ENCODE measurements at regions not wholly inside any gene's neighbourhood (a gene's known extent, or its start where the extent isn't known, plus 50 kb on each side); places are given as distances from the start of the nearest gene placed in this dataset.

- DNase-seq (ENCODE audit: low read depth in 3 of 3): peak; percentile 60 to 73 (median 64)
These were observed 76.6 kb upstream of the MAP4K3 start for GRCh38 chr2:39513641-39514094.

- no peak for DNase-seq (ENCODE audit: low read depth in 3 of 3)
These were observed 77.7 kb upstream of the MAP4K3 start for GRCh38 chr2:39514825-39515224.

- no peak for DNase-seq (ENCODE audit: low read depth in 3 of 3)
These were observed 78.3 kb upstream of the MAP4K3 start for GRCh38 chr2:39515273-39515896.

GRCh38 chr2:39515897-39516346 is 78.8 kb upstream of the MAP4K3 start:
- DNase-seq (ENCODE audit: low read depth in 3 of 3): no peak

- DNase-seq (ENCODE audit: low read depth in 3 of 3): no peak
These were observed 79.4 kb upstream of the MAP4K3 start for GRCh38 chr2:39516347-39517101.

GRCh38 chr2:39517102-39517436 is 80.0 kb upstream of the MAP4K3 start:
- no peak for DNase-seq (ENCODE audit: low read depth in 3 of 3)

- DNase-seq (ENCODE audit: low read depth in 3 of 3): no peak
These were observed 80.5 kb upstream of the MAP4K3 start for GRCh38 chr2:39517622-39518021.

GRCh38 chr2:39519886-39520285 is 82.8 kb upstream of the MAP4K3 start:
- no peak for DNase-seq (ENCODE audit: low read depth in 3 of 3)

GRCh38 chr2:39521876-39522517 is 84.9 kb upstream of the MAP4K3 start:
- DNase-seq (ENCODE audit: low read depth in 3 of 3): no peak

- no peak for DNase-seq (ENCODE audit: low read depth in 3 of 3)
These were observed 85.4 kb upstream of the MAP4K3 start for GRCh38 chr2:39522518-39522877.

GRCh38 chr2:39523308-39524044 is 86.4 kb upstream of the MAP4K3 start:
- no peak for DNase-seq (ENCODE audit: low read depth in 3 of 3)

GRCh38 chr2:39524061-39524460 is 87.0 kb upstream of the MAP4K3 start:
- DNase-seq (ENCODE audit: low read depth in 3 of 3): no peak

- no peak for DNase-seq (ENCODE audit: low read depth in 3 of 3)
These were observed 87.9 kb upstream of the MAP4K3 start for GRCh38 chr2:39524756-39525635.

GRCh38 chr2:39525636-39526412 is 88.7 kb upstream of the MAP4K3 start:
- no peak for DNase-seq (ENCODE audit: low read depth in 3 of 3)

GRCh38 chr2:39528701-39529100 is 91.6 kb upstream of the MAP4K3 start:
- DNase-seq (ENCODE audit: low read depth in 3 of 3): no peak

GRCh38 chr2:39529836-39530235 is 92.8 kb upstream of the MAP4K3 start:
- DNase-seq (ENCODE audit: low read depth in 3 of 3): no peak

- DNase-seq (ENCODE audit: low read depth in 3 of 3): no peak
These were observed 93.4 kb upstream of the MAP4K3 start for GRCh38 chr2:39530411-39530866.

GRCh38 chr2:39531220-39531777 is 94.2 kb upstream of the MAP4K3 start:
- no peak for DNase-seq (ENCODE audit: low read depth in 3 of 3)

GRCh38 chr2:39532933-39533332 is 95.8 kb upstream of the MAP4K3 start:
- no peak for DNase-seq (ENCODE audit: low read depth in 3 of 3)

- no peak for DNase-seq (ENCODE audit: low read depth in 3 of 3)
These were observed 97.1 kb upstream of the MAP4K3 start for GRCh38 chr2:39534095-39534711.

Measured in stimulated activated CD4-positive, alpha-beta T cell treated with anti-CD3 and anti-CD28 coated beads, TNF-alpha, amount 100 ng/mL, for 48 hours (primary cell).